ENCODE measurements at regions not wholly inside any gene's neighbourhood (a gene's known extent, or its start where the extent isn't known, plus 50 kb on each side); places are given as distances from the start of the nearest gene placed in this dataset.

DNA sequence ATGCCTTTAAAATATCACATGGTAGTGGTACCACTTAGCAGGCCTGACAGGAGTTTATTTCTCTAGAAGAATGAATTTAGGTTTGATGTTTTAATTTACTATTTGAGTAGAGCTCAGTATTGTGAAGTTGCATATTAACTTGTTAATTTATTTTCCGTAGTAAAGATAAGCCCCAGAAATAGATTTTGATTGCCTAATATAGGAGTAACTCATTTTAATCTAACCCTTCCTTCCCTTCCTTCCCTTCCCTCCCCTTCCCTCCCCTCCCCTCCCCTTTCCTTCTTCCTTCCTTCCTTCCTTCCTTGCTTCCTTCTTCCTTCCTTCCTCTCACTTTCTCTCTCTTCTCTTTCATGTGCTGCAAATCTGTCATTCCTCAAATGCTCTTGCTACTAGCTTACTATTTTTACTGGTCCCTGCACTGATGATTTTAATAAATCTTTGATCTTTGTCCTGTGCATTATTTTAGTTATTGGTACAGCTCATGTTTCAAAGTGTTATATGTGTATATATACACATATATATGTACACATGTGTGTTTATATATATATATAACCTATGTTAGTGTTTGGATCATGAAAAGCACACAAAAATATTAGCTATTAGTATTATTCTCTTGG, 862.6 kb upstream of the CNTNAP5 start:
- Histone ChIP-seq H3K27ac (no peak overlapping the region), H3K4me3 (no peak overlapping the region), H3K9me3 (no peaks in the 10 kb centered on the region), H3K36me3 (no peaks in the 10 kb centered on the region), H3K27me3 (no peaks in the 10 kb centered on the region), H3K4me1 (no peaks in the 10 kb centered on the region)
- TF ChIP-seq, protein P1, sequence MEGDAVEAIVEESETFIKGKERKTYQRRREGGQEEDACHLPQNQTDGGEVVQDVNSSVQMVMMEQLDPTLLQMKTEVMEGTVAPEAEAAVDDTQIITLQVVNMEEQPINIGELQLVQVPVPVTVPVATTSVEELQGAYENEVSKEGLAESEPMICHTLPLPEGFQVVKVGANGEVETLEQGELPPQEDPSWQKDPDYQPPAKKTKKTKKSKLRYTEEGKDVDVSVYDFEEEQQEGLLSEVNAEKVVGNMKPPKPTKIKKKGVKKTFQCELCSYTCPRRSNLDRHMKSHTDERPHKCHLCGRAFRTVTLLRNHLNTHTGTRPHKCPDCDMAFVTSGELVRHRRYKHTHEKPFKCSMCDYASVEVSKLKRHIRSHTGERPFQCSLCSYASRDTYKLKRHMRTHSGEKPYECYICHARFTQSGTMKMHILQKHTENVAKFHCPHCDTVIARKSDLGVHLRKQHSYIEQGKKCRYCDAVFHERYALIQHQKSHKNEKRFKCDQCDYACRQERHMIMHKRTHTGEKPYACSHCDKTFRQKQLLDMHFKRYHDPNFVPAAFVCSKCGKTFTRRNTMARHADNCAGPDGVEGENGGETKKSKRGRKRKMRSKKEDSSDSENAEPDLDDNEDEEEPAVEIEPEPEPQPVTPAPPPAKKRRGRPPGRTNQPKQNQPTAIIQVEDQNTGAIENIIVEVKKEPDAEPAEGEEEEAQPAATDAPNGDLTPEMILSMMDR (IDR thresholded peaks at IDR 0.05): no peak
- DNase-seq: no peak
- intact Hi-C loops (cut with DNase I; ENCODE audit: low total_unique reads): no loop called here

DNA sequence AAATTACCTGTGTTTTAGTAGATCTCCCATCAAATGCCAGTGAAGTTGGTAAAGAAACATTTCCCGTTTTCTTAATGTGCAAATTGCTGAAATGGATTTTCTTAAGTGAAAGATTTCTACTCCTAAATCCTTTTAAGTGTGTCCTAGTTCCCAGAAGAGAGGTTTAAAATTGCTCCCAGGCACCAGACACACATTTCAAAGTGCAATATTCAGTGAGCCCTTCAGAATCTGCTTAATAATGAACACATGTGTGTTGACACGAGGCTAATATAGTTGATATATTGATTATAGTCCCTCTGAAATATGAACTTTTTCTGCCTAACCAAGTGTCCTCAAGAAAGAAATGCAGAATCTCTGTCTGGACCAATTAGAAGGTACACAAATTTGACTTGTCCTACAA, 861.7 kb upstream of the CNTNAP5 start:
- intact Hi-C loops (cut with DNase I; ENCODE audit: low total_unique reads): no loop called here
- H3K4me1 ChIP-seq: no peaks in the 10 kb centered on the region
- H3K27me3 ChIP-seq: no peaks in the 10 kb centered on the region
- no peak for DNase-seq
- no peaks in the 10 kb centered on the region for H3K9me3 ChIP-seq
- no peaks in the 10 kb centered on the region for H3K36me3 ChIP-seq
- TF ChIP-seq, protein P1 (IDR thresholded peaks at IDR 0.05): no peak
- H3K4me3 ChIP-seq: no peak overlapping the region
- no peak overlapping the region for H3K27ac ChIP-seq

DNA sequence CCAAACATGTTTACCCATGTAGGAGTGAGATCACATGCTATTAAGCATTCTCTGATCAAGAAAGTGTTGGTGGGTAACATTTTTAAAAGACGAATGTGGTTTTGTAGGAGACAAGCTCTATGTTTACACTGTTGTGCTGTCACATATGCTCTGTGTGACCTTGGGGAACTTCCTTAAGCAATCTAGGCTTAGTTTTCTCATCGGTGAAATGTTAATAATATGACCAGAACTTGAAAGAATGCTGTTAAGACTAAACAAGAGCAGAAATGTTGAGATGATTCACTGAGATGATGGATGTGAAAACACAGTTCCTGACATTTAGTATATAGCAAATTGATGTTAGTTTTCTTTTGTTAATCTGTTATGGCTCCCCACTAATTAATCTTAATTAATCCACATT, 860.9 kb upstream of the CNTNAP5 start:
- H3K4me3 ChIP-seq: no peak overlapping the region
- no peaks in the 10 kb centered on the region for H3K36me3 ChIP-seq
- no peaks in the 10 kb centered on the region for H3K9me3 ChIP-seq
- no peak overlapping the region for H3K27ac ChIP-seq
- no peaks in the 10 kb centered on the region for H3K27me3 ChIP-seq
- TF ChIP-seq, protein P1 (IDR thresholded peaks at IDR 0.05): no peak
- no peaks in the 10 kb centered on the region for H3K4me1 ChIP-seq
- DNase-seq: no peak
- intact Hi-C loops (cut with DNase I; ENCODE audit: low total_unique reads): no loop called here

DNA sequence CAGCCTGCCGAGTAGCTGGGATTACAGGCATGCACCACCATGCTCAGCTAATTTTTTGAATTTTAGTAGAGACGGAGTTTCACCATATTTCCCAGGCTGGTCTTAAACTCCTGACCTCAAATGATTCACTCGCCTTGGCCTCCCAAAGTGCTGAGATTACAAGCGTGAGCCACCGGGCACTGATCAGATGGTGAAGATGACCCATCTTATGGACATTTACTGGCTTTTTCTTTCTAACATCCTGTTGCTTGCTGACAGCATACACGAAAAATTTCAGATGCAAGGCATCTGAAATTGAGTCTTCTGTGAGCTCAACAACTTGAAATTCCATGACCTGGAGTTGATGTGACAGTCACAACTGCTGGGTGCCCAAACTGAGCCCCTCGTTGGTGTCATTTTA, 859.5 kb upstream of the CNTNAP5 start:
- TF ChIP-seq, protein P1 (IDR thresholded peaks at IDR 0.05): no peak
- Histone ChIP-seq H3K27ac (no peak overlapping the region), H3K4me1 (no peaks in the 10 kb centered on the region), H3K4me3 (no peak overlapping the region), H3K36me3 (no peaks in the 10 kb centered on the region), H3K9me3 (no peaks in the 10 kb centered on the region), H3K27me3 (no peaks in the 10 kb centered on the region)
- intact Hi-C loops (cut with DNase I; ENCODE audit: low total_unique reads): no loop called here
- no peak for DNase-seq

DNA sequence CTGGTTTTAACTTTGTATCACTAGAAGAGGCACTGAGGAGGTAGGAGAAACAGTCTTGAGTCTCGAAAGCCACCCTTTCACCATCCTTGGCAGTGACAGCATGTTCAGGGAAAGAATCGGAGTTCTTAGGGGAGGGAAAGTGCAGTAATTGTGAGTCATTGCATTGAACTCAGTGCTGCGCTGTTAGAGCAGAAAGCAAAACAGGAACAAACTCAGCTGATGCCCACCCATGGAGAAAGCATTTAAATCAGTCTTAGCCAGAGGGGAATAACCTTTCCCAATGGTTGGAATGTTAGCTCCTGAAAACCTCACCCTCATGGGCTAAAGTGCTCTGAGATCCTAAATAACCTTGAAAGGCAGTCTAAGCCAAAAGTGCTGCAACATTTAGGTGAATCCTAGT, 845.6 kb upstream of the CNTNAP5 start:
- Histone ChIP-seq H3K36me3 (no peaks in the 10 kb centered on the region), H3K27ac (no peak overlapping the region), H3K27me3 (no peaks in the 10 kb centered on the region), H3K9me3 (peaks cover 0 to 4% (median 0%) of the 10 kb centered on the region in 3 donors), H3K4me1 (no peaks in the 10 kb centered on the region), H3K4me3 (no peak overlapping the region)
- DNase-seq: no peak
- TF ChIP-seq, protein P1 (IDR thresholded peaks at IDR 0.05): no peak
- intact Hi-C loops (cut with DNase I; ENCODE audit: low total_unique reads): no loop called here

DNA sequence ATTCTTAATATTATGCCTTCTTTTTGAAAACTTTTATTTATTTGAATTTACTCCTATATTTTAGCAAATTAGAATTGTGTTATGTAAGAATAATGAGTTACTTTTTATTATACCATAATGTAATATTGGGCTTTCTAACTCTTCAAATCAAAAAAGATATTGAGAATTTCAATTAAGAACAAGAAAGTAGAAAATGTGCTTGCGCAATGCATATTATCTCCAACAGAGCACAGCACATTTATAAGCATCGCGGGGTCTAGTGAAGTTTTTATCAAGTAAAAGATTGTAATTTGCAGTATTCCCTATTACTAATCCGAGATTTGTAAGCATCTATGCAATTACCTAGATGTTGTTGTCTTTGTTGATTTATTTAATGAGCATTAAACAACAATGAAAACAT, 829.1 kb upstream of the CNTNAP5 start:
- TF ChIP-seq, protein P1 (IDR thresholded peaks at IDR 0.05): no peak
- Histone ChIP-seq H3K4me1 (no peaks in the 10 kb centered on the region), H3K4me3 (no peak overlapping the region), H3K27me3 (no peaks in the 10 kb centered on the region), H3K27ac (no peak overlapping the region), H3K36me3 (no peaks in the 10 kb centered on the region), H3K9me3 (no peaks in the 10 kb centered on the region)
- intact Hi-C loops (cut with DNase I; ENCODE audit: low total_unique reads): no loop called here
- DNase-seq: no peak
